HG03108 (cell line): ENCODE measurements at regions not wholly inside any gene's neighbourhood (a gene's known extent, or its start where the extent isn't known, plus 50 kb on each side); places are given as distances from the start of the nearest gene placed in this dataset.
"Not testable (repeated sequence)": the region's sequence is repeated elsewhere in the genome, so short reads cannot be mapped to it uniquely, and the experiment has no call there.

Experiments used
- ATAC-seq: cut with Tn5 transposase; IDR thresholded peaks from one replicate; pipeline ENCODE4 v1.9.1; 2021; ENCODE audit warnings: moderate library complexity; ENCODE audit not compliant: unreplicated experiment

- no peak for ATAC-seq
Measured at GRCh38 chr18:60020107-60020925, 120.5 kb downstream of the PMAIP1 start.

- ATAC-seq, result no peak
Measured at GRCh38 chr18:60019463-60019840, 119.7 kb downstream of the PMAIP1 start.

GRCh38 chr18:60018618-60019462 lies 119.0 kb downstream of the PMAIP1 start:
- ATAC-seq, result no peak

- not testable (repeated sequence) for ATAC-seq
Measured at GRCh38 chr18:60018134-60018533, 118.3 kb downstream of the PMAIP1 start.

GRCh38 chr18:60017371-60017770 lies 117.6 kb downstream of the PMAIP1 start:
- no peak for ATAC-seq

GRCh38 chr18:60015826-60016225 lies 116.0 kb downstream of the PMAIP1 start:
- ATAC-seq, result not testable (repeated sequence)

GRCh38 chr18:60013148-60013547 lies 113.4 kb downstream of the PMAIP1 start:
- ATAC-seq, result not testable (repeated sequence)

- no peak for ATAC-seq
Measured at GRCh38 chr18:60010984-60011383, 111.2 kb downstream of the PMAIP1 start.

GRCh38 chr18:60010513-60010912 lies 110.7 kb downstream of the PMAIP1 start:
- ATAC-seq, result no peak

GRCh38 chr18:60007661-60008060 lies 107.9 kb downstream of the PMAIP1 start:
- no peak for ATAC-seq

GRCh38 chr18:60003610-60004185 lies 103.9 kb downstream of the PMAIP1 start:
- no peak for ATAC-seq

- no peak for ATAC-seq
Measured at GRCh38 chr18:59996370-59996966, 96.7 kb downstream of the PMAIP1 start.

GRCh38 chr18:59994357-59994756 lies 94.6 kb downstream of the PMAIP1 start:
- peak; percentile 65 for ATAC-seq

GRCh38 chr18:59993560-59993959 lies 93.8 kb downstream of the PMAIP1 start:
- no peak for ATAC-seq

GRCh38 chr18:59990121-59990823 lies 90.5 kb downstream of the PMAIP1 start:
- no peak for ATAC-seq

- no peak for ATAC-seq
Measured at GRCh38 chr18:59988098-59988706, 88.4 kb downstream of the PMAIP1 start.

GRCh38 chr18:59987102-59987501 lies 87.3 kb downstream of the PMAIP1 start:
- ATAC-seq, result no peak

GRCh38 chr18:59986139-59986538 lies 86.3 kb downstream of the PMAIP1 start:
- no peak for ATAC-seq

- no peak for ATAC-seq
Measured at GRCh38 chr18:59985289-59985688, 85.5 kb downstream of the PMAIP1 start.

- no peak for ATAC-seq
Measured at GRCh38 chr18:59983506-59983905, 83.7 kb downstream of the PMAIP1 start.
